ENCODE measurements at regions not wholly inside any gene's neighbourhood (a gene's known extent, or its start where the extent isn't known, plus 50 kb on each side); places are given as distances from the start of the nearest gene placed in this dataset.

DNA sequence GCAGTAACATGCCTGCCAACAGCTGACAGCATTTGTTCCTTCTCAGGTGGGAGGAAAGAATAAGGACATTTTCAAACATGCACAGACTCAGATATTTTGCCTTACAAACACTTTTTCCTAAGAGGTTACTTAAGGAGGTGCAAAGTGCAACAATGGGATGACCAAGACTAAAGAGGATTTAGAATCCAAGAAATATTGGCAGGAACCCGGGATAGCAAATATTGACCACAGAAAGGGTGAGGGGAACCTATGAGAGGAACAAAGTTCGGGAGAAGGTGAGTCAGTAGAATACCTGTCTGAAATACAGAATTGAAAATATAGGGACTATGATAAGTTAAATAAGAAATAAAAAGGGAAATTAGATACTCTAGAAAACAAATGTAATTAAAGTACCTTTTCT, 321.9 kb upstream of the EMCN start:
- DNase-seq = no peak

GRCh38 chr4:100838286-100838685, 320.5 kb upstream of the EMCN start:
- DNase-seq = no peak

DNA sequence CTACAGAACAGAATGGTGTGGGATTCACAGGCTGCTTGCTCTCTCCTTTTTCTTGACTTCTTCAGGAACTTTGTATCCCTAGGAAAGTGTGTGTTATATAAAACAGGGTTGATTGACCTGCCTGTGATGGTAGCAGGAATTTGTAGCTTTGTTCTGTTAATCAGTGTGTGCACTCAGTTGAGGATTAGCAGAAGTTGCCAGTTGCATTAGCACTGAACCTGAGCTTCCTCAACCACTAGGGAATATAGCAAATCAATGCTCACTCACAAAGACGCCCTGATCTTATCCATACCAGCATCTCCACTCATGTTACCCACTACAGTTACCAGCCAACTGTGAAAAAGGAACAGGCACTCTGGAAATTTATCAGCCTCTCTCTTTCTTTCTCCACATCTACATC, 319.1 kb upstream of the EMCN start:
- no peak for DNase-seq

GRCh38 chr4:100834616-100835015, 316.8 kb upstream of the EMCN start:
- no peak for DNase-seq

- DNase-seq = no peak
Measured at GRCh38 chr4:100833906-100834305, 316.1 kb upstream of the EMCN start.

- DNase-seq = no peak
Measured at GRCh38 chr4:100828986-100829685, 311.3 kb upstream of the EMCN start.

DNA sequence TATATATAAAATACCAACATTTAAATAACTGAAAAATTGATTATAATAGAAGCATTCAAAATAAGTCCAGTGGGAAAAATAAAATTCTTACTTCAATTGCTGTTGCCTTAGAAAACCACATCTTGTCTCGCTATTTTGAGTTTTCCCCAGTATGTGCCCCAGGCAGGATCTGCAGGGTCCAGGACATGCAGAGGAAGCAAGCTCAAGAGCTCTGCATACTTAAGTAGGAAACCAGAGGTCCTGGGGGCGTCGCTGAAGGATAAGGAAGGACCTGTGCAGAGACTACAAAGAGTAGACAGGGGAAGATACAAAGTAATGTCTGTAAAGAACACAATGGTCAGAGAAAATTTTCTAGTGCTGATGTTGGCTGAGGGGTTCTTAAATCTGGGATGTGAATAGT, 310.5 kb upstream of the EMCN start:
- no peak for DNase-seq

DNA sequence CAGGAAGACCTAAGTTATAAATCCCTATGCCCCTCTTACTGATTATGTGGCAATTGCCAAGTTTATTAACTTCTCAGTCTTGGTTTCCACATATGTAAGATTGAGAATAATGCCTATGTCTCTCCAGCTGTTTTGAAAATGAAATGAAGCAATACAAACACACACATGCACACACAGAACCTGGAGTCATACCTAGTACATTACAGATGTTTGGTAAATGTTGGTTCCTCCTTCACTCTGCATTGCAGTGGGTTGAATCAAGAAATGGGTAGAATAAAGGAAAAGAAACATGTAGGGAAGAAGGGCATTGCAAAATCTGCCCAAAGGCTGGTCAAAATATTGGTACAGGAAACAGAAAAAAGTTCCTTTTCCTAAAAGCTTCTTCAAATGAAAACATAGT, 309.9 kb upstream of the EMCN start:
- no peak for DNase-seq

GRCh38 chr4:100826808-100827548, 309.2 kb upstream of the EMCN start:
- no peak for DNase-seq

DNA sequence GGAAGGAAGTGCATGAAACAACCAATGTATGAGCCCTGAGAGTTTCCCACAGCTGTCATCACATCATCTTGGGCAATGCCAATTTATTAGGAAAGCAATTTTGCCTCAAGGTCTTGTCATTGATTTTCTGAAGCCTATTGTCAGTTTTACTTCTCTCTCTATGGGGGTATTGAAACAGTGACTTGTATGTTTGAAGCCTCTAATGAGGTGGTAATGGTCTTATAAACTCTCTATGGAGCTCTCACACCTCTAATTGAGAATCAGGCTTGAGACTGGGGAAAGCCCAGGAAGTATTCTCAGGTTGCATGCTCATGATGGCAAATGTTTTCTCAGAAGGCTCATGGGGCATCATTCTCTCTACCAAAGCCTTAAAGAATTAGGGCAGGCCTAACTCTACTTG, 308.2 kb upstream of the EMCN start:
- DNase-seq = no peak

- no peak for DNase-seq
Measured at GRCh38 chr4:100823993-100824323, 306.1 kb upstream of the EMCN start.

GRCh38 chr4:100823066-100823992, 305.5 kb upstream of the EMCN start:
- DNase-seq = no peak

DNA sequence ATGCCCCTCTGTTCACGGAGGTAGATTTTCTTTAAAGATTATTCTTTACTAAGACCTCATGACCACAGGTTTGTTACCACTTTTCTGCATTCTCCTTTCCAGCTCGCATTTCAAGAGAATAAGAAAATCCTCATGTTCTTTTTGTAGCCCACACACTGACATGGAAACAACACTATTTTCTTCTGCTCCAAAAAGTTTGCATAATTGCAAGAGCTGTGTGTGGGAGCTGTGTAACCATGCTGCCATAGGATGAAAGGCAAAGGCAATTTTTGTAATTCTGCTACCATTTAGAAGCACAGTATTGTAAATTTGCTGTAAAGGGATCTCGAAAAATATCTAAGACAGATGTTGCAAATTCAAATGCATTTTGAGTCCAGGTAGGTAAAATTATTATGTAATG, 302.4 kb upstream of the EMCN start:
- DNase-seq = no peak

- DNase-seq = no peak
Measured at GRCh38 chr4:100819505-100819904, 301.7 kb upstream of the EMCN start.

DNA sequence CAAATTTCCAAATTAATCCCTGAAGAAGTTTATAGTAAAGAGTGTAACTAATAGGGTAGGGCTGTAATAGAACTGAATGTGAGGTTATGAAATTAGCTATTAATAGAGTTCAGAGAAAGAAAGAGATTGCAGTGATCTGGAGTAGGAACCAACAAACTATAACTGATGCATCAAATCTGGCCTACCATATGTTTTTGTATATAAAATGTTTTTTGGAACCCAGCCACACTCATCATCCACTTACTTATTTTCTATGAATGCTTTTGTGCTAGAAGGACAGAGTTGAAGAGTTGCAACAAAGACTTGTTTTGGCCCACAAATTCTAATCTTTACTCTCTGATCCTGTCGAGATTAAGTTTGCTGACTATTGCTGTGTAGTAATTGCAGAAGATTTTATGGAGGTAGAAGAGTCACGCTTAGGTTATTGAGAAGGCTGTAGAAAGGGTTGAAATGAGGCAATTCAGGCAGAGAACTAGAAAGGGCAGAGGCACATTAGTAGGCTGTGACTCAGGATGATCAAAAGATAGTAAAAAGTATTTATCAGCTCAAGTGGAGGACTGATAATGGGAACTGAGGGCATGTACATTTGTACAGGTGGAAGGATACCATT, 298.7 kb upstream of the EMCN start:
- no peak for DNase-seq

DNA sequence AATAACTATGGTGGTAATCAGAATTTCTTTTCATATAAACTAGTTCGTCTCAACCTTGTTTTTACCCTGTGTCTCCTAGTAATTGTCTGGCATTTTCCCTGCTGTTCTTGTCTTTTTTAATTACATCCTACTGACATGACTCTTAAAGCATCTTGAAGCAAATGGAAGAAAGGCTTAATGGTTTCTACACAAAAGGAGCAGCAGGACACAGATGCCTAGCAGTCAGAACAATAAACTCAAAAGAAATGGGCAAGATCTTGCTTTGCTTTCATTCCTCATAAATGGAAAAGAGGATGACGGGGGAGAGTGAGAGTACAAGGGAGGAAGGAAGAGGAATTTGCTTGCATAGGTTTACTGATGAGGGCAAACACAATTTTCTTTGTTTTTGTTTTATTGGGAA, 293.2 kb upstream of the EMCN start:
- DNase-seq = no peak

- no peak for DNase-seq
Measured at GRCh38 chr4:100809506-100809905, 291.7 kb upstream of the EMCN start.

DNA sequence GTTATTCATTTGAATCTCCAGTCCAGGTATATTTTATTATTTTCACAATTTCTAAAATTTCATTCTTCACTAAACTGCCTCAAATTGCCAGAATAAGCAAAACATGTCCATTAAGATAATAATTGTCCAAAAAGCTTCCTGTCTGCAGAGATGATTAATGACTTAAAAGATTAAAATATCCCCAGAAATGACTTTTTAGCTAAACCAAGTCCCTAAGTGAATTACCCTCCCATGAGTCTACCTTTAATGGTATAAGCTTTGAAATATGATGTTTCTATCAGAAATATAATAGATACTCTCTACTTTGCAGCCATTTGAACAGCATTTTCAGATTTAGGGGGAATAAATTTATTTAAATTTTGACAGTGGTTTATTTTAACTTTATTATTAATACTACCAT, 289.2 kb upstream of the EMCN start:
- no peak for DNase-seq

- no peak for DNase-seq
Measured at GRCh38 chr4:100805538-100805937, 287.7 kb upstream of the EMCN start.

DNA sequence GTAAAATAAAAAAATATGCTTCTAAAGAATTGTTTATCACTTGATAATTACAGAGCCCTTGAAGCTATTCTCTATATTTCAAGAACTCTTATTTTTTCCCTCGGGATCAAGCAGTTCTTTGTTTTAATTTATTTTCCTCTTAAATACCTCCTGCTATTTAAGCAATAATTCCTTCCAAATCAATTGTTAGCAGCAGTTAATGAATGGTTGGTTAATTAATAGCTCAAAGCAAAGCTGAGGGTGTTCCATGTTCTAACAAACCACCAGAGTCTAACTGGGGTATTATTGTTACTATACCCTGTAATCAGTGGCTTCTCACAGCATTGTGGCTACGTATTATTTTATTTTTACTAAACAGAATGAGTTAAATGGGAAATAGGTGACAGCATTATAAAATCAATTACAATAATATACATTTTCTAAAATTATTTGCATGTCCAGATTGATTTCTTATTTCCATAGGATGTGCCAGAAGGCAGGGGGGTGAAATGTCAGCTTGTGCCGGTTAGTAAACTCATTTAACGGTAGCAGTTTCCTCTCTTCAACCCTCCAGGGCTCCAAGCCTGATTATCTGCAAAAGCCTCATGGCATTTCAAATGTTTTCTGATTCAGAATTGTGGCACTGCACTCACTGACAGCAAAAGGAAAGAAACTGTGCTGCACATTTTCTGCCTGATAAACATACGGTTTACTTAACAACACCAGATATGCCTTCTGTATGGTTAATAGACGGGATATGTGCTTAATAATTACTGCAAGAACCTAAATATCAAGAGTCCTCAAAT, 286.9 kb upstream of the EMCN start:
- no peak for DNase-seq

DNA sequence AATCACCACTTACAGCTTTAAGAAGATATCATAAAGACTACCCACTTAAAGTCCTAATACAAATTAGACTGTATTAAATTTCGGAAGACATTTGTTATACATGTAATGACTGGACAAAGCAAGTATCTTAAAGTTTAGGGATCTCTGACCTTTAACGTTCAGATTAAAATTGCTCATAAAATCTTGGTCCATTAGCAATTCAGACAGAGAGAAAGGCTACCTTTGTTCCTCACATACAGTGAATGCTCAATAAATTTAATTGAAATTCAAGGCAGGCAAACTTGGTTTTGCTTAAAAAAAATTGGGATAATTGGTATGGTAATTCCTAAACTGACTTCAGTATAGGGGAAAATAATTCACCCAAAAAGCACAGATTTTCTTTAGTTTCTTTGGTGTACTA, 285.9 kb upstream of the EMCN start:
- DNase-seq = no peak

DNA sequence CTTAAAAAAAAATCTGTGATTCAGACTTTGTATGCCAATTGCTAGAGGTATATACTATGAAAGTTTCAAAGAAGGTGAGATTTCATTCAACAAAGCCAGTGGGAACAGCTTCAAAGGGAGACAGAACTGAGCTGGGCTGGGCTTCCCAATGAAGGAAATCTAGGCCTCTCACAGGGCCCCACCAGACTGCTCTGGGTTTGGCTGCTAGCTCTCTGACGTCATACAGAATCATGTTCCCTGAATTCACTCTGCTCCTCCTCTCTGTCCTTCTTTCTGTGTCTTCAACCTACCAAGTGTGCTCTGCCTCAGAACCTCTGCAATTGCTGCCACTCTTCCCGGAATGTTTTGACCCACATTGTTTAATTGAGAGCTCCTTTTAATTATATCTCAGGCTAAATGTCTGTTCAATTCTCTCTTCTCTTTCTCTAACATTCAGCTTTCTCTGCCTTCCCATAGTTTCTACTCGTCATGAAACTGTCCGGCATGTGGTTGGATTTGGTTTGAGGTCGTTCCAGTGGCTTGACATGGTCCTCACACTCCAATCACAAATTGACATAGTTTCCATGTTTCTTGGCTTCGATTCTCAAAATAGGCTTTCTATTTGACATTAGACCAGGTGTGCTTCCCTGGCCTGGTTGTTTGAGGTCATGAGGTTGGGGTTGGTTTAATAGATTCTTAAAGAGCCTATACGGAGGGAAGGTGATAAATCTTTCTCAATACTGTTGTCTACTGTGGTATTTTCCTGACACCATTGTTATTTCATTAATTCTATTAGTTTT, 282.1 kb upstream of the EMCN start:
- DNase-seq = no peak
